HG03565 (cell line): ENCODE measurements at regions not wholly inside any gene's neighbourhood (a gene's known extent, or its start where the extent isn't known, plus 50 kb on each side); places are given as distances from the start of the nearest gene placed in this dataset.

Experiments
- ATAC-seq: cut with Tn5 transposase; IDR thresholded peaks from one replicate; pipeline ENCODE4 v1.9.1; 2021; ENCODE audit warnings: mild to moderate bottlenecking, moderate library complexity; ENCODE audit not compliant: unreplicated experiment

GRCh38 chr4:186886759-186887158 is 163.1 kb upstream of the FAT1 start:
- ATAC-seq = no peak

GRCh38 chr4:186887291-186887700 is 163.6 kb upstream of the FAT1 start:
- ATAC-seq = no peak

- ATAC-seq = no peak
Observed at GRCh38 chr4:186887752-186888151, 164.1 kb upstream of the FAT1 start.

GRCh38 chr4:186889876-186890643 is 166.4 kb upstream of the FAT1 start:
- no peak for ATAC-seq

- ATAC-seq = no peak
Observed at GRCh38 chr4:186891859-186892486, 168.3 kb upstream of the FAT1 start.

- no peak for ATAC-seq
Observed at GRCh38 chr4:186898367-186898766, 174.7 kb upstream of the FAT1 start.

GRCh38 chr4:186900232-186900900 is 176.7 kb upstream of the FAT1 start:
- no peak for ATAC-seq

- ATAC-seq = no peak
Observed at GRCh38 chr4:186900984-186901383, 177.3 kb upstream of the FAT1 start.

- ATAC-seq = no peak
Observed at GRCh38 chr4:186901850-186902249, 178.2 kb upstream of the FAT1 start.

GRCh38 chr4:186902361-186902760 is 178.7 kb upstream of the FAT1 start:
- no peak for ATAC-seq

- no peak for ATAC-seq
Observed at GRCh38 chr4:186904101-186904500, 180.4 kb upstream of the FAT1 start.

- no peak for ATAC-seq
Observed at GRCh38 chr4:186906722-186907121, 183.1 kb upstream of the FAT1 start.

- ATAC-seq = no peak
Observed at GRCh38 chr4:186910385-186910784, 186.7 kb upstream of the FAT1 start.

- ATAC-seq = no peak
Observed at GRCh38 chr4:186912606-186913005, 188.9 kb upstream of the FAT1 start.

GRCh38 chr4:186915816-186916215 is 192.2 kb upstream of the FAT1 start:
- no peak for ATAC-seq

GRCh38 chr4:186917136-186917535 is 193.5 kb upstream of the FAT1 start:
- no peak for ATAC-seq

GRCh38 chr4:186918466-186918865 is 194.8 kb upstream of the FAT1 start:
- no peak for ATAC-seq

GRCh38 chr4:186919340-186919739 is 195.7 kb upstream of the FAT1 start:
- no peak for ATAC-seq

- ATAC-seq = no peak
Observed at GRCh38 chr4:186920483-186920882, 196.8 kb upstream of the FAT1 start.

GRCh38 chr4:186920992-186921391 is 197.3 kb upstream of the FAT1 start:
- no peak for ATAC-seq

- ATAC-seq = no peak
Observed at GRCh38 chr4:186924723-186925122, 201.1 kb upstream of the FAT1 start.

- no peak for ATAC-seq
Observed at GRCh38 chr4:186927624-186928023, 204.0 kb upstream of the FAT1 start.
